GM13977 (cell line): ENCODE measurements at regions not wholly inside any gene's neighbourhood (a gene's known extent, or its start where the extent isn't known, plus 50 kb on each side); places are given as distances from the start of the nearest gene placed in this dataset.

Experiments
- DNase-seq: peaks from one replicate; pipeline ENCODE4 v3.0.0; 2012; ENCODE audit warnings: low spot score
- in situ Hi-C: fragments of 300-500 bp; cut with MboI; formaldehyde crosslinking; loops from one replicate; pipeline ENCODE4 v1.12.0; 2022; ENCODE audit warnings: low sequenced_read_pairs, low pct_unique_long_range_greater_than_20kb, mixed read lengths, inconsistent platforms; ENCODE audit not compliant: unreplicated experiment
- TF ChIP-seq, protein P1 (sequence below): IDR thresholded peaks from 2 replicates; pipeline ENCODE4 v1.5.1; 2012; ENCODE audit warnings: mild to moderate bottlenecking, control low read depth; ENCODE audit not compliant: insufficient read depth; ENCODE audit errors: extremely low read depth, missing control alignments

DNA sequence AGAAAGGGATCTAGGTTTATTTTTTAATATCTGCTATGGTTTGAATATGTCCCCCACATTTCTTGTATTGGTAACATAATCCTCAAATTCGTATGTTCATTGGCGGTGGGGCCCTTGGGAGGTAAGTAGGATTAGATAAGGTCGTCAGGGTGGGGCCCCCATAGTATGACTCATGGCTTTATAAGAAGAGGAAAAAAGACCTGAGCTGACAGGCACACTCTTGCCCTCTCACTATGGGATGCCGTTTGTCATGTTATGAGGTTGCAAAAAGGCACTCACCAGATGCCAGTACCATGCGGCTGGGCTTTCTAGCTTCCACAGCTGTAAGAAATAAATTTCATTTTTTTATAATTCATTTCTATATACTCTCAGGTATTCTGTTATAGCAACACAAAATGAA, 67.3 kb upstream of the SGCD start:
- TF ChIP-seq, protein P1, sequence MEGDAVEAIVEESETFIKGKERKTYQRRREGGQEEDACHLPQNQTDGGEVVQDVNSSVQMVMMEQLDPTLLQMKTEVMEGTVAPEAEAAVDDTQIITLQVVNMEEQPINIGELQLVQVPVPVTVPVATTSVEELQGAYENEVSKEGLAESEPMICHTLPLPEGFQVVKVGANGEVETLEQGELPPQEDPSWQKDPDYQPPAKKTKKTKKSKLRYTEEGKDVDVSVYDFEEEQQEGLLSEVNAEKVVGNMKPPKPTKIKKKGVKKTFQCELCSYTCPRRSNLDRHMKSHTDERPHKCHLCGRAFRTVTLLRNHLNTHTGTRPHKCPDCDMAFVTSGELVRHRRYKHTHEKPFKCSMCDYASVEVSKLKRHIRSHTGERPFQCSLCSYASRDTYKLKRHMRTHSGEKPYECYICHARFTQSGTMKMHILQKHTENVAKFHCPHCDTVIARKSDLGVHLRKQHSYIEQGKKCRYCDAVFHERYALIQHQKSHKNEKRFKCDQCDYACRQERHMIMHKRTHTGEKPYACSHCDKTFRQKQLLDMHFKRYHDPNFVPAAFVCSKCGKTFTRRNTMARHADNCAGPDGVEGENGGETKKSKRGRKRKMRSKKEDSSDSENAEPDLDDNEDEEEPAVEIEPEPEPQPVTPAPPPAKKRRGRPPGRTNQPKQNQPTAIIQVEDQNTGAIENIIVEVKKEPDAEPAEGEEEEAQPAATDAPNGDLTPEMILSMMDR = no peak
- DNase-seq = no peak
- in situ Hi-C loops = no loop called here

DNA sequence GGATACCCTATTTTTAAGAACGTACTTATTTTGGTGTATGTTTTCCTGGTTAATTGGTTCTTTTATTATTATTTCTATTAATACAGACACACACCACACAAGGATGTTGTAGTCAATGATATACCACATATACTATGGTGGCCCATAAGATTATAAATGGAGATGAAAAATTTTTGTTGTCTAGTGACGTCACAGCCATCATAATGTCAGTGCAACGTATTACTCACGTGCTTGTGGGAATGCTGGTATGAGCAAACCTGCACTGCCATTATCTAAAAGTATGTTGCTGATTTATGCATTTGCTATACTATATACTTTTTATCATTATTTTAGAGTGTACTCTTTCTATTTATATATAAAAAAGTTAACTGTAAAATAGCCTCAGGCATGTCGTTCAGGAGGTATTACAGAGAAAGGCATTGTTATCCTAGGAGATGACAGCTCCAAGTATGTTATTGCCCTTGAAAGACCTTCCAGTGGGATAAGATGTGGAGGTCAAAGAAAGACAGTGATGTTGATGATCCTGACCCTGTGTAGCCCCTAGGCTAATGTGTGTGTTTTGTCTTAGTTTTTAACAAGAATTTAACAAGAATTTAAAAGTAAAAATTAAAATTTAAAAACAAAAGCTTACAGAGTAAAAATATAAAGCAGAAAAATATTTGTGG, 65.6 kb upstream of the SGCD start:
- in situ Hi-C loops = no loop called here

DNA sequence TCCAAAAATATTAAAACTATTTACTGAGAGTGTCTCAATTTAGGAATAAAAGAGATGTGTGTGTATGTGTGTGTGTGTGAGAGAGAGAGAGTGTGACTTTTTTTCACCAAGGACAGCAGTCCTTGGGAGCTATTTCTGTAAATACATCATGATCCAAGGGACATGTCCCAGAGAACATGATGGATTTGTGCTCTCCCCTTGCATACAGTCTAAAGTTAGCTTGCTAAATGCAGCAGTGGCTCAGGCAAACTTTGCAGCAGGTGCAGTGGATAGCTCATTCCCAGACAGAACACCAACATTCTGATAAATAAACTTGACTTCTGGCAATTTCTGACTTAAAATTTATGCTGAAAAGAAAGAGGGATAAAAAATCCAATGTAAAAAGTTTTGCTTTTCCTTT, 55.4 kb upstream of the SGCD start:
- no peak for DNase-seq
- TF ChIP-seq, protein P1 = no peak
- in situ Hi-C loops = no loop called here

More for the DNA sequence above, 65.6 kb upstream of the SGCD start:
- TF ChIP-seq, protein P1 = no peak
- no peak for DNase-seq

DNA sequence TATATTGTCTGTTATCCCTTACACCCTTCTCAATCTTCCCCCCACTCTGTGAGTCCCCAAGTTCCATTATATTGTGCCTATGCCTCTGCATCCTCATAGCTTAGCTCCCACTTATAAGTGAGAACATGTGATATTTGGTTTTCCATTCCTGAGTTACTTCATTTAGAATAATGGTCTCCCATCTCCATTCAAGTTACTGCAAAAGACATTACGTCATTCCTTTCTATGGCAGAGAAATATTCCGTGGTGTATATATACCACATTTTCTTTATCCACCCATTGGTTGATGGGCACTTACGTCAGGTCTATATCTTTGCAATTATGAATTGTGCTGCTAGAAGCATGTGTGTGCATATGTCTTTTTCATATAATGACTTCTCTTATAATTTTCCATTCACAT, 54.8 kb upstream of the SGCD start:
- DNase-seq = no peak
- in situ Hi-C loops = no loop called here
- TF ChIP-seq, protein P1 = no peak

DNA sequence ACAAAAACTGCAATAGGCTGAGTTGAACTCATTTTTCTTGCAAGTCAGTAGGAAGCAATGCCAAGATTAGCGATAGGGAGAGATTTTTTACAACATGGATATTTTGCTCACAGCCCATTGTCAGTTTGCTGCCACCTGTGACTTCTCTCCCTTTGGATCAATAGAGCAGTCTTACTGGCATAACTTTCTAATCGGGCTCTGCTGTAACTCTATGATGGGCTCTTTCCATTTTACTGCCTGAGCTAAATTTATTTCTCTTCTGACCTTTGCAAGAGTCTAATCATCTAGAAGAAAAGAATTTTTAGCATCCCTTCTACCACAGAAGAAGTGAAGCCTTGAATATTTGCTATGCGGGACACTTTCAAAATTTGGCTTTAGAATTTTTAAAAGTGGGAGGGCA, 53.6 kb upstream of the SGCD start:
- TF ChIP-seq, protein P1 = no peak
- DNase-seq = no peak
- in situ Hi-C loops = no loop called here

DNA sequence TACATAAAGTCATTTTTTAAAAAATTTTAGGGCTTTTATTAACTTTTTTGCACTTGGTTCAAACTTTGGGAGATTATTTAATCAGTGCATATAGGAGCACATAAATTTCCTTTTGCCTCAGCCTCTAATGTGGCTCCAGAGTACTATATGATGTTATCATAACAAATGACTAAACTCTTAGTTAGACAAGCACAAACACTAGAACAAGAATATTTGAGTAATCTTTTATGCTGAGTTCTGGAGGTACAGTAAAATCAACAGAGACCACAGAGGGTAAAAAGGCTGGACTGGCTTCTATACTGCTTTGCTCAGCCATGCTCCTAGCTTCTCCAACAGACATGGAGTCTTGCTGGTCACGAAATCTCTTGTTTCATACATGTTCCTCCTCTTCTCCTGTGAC, 52.5 kb upstream of the SGCD start:
- in situ Hi-C loops = no loop called here
- TF ChIP-seq, protein P1 = no peak
- no peak for DNase-seq
